A673 (cell line): ENCODE measurements at regions not wholly inside any gene's neighbourhood (a gene's known extent, or its start where the extent isn't known, plus 50 kb on each side); places are given as distances from the start of the nearest gene placed in this dataset.

ENCODE experiments used
- BruUV-seq: library from RNA; stranded (reverse); fragments of 400-500 nt; replicated peaks from 2 replicates; lab custom pipeline; 2021; lab: Mats Ljungman, UMichigan
- CTCF ChIA-PET: fragments of 300-600 bp; sonication (Branson Sonifier 250); formaldehyde crosslinking; loops from one replicate; lab custom pipeline; 2022; ENCODE audit warnings: antibody characterized with exemption; lab: Charles Lee
- POLR2A ChIA-PET: fragments of 300-600 bp; sonication (Branson Sonifier 250); formaldehyde crosslinking; loops from one replicate; lab custom pipeline; 2022; ENCODE audit warnings: antibody characterized with exemption; ENCODE audit not compliant: low non-redundant PET; lab: Charles Lee
- DNase-seq: peaks from one replicate; pipeline ENCODE4 v3.0.0-alpha.2; 2015; ENCODE audit warnings: low spot score
- H3K27ac ChIP-seq: fragments of 200-600 bp; sonication (generic); 2 replicates; pipeline ENCODE4 v1.5.1; 2016; ENCODE audit warnings: mixed run types, low read depth, mild to moderate bottlenecking, mixed read lengths, antibody characterized with exemption, low read length; ENCODE audit not compliant: poor library complexity, severe bottlenecking
- H3K27me3 ChIP-seq: fragments of 200-600 bp; sonication (generic); replicated peaks from 2 replicates; pipeline ENCODE4 v1.6.1; 2017; ENCODE audit warnings: mixed run types, low read depth, mild to moderate bottlenecking, mixed read lengths, antibody characterized with exemption, low read length; ENCODE audit not compliant: insufficient read depth, poor library complexity
- H3K36me3 ChIP-seq: fragments of 200-600 bp; sonication (generic); 2 replicates; pipeline ENCODE4 v1.6.1; 2016; ENCODE audit warnings: mixed run types, mild to moderate bottlenecking, mixed read lengths, antibody characterized with exemption, low read length; ENCODE audit not compliant: insufficient read depth, poor library complexity, severe bottlenecking
- H3K4me1 ChIP-seq: fragments of 200-600 bp; sonication (generic); 2 replicates; pipeline ENCODE4 v1.6.1; 2017; ENCODE audit warnings: mixed run types, mild to moderate bottlenecking, mixed read lengths, antibody characterized with exemption, low read length; ENCODE audit not compliant: insufficient read depth, poor library complexity, severe bottlenecking
- H3K4me3 ChIP-seq: fragments of 200-600 bp; sonication (generic); 2 replicates; pipeline ENCODE4 v1.5.1; 2016; ENCODE audit warnings: low read depth, mixed run types, mild to moderate bottlenecking, mixed read lengths, low read length; ENCODE audit not compliant: poor library complexity, severe bottlenecking
- H3K9me3 ChIP-seq: fragments of 200-600 bp; sonication (generic); 2 replicates; pipeline ENCODE4 v1.6.1; 2016; ENCODE audit warnings: mixed run types, low read depth, mild to moderate bottlenecking, mixed read lengths, antibody characterized with exemption, low read length; ENCODE audit not compliant: poor library complexity, severe bottlenecking
- CTCF ChIP-seq: fragments of 300-800, 200-600 bp; sonication (generic); conservative IDR thresholded peaks from 2 replicates; pipeline ENCODE4 v1.5.1; 2017; ENCODE audit warnings: low read depth, mild to moderate bottlenecking, antibody characterized with exemption, low read length, moderate library complexity, mixed read lengths
- EZH2 ChIP-seq: fragments of 200-600 bp; sonication (generic); IDR thresholded peaks from 2 replicates; pipeline ENCODE4 v1.6.1; 2017; ENCODE audit warnings: borderline replicate concordance, low read depth, mild to moderate bottlenecking, mixed read lengths, antibody characterized with exemption, low read length; ENCODE audit not compliant: poor library complexity, severe bottlenecking
- intact Hi-C: fragments of 100-400 bp; cut with micrococcal nuclease; formaldehyde crosslinking; loops from one replicate; pipeline ENCODE4 v1.10.0; 2022; ENCODE audit not compliant: unreplicated experiment

- ChIA-PET CTCF (no interaction called here), POLR2A (no interaction called here)
- no peak for DNase-seq
- Histone ChIP-seq H3K9me3 (no peaks in the 10 kb centered on the region), H3K27me3 (no peaks in the 10 kb centered on the region), H3K4me1 (peaks cover 3% of the 10 kb centered on the region), H3K27ac (no peak overlapping the region), H3K36me3 (no peaks in the 10 kb centered on the region), H3K4me3 (no peak overlapping the region)
- TF ChIP-seq EZH2 (no peak), CTCF (no peak)
- no TSS peak for BruUV-seq
- intact Hi-C loops: no loop called here
These were observed 222.5 kb upstream of the CNTN1 start for GRCh38 chr12:40469736-40470135.

- TF ChIP-seq EZH2: no peak
- no peak for TF ChIP-seq CTCF
- H3K9me3 ChIP-seq: no peaks in the 10 kb centered on the region
- no peaks in the 10 kb centered on the region for H3K27me3 ChIP-seq
- ChIA-PET POLR2A (no interaction called here), CTCF (no interaction called here)
- H3K4me1 ChIP-seq: peaks cover 3% of the 10 kb centered on the region
- no peak overlapping the region for H3K4me3 ChIP-seq
- H3K36me3 ChIP-seq: no peaks in the 10 kb centered on the region
- DNase-seq: peak; percentile 48
- intact Hi-C loops: no loop called here
- H3K27ac ChIP-seq: no peak overlapping the region
- no TSS peak for BruUV-seq
These were observed 218.3 kb upstream of the CNTN1 start for GRCh38 chr12:40473962-40474361.

GRCh38 chr12:40474630-40475029 lies 217.6 kb upstream of the CNTN1 start:
- ChIA-PET POLR2A (no interaction called here), CTCF (no interaction called here)
- no peak for TF ChIP-seq EZH2
- no peak for TF ChIP-seq CTCF
- Histone ChIP-seq H3K4me1 (peaks cover 3% of the 10 kb centered on the region), H3K36me3 (no peaks in the 10 kb centered on the region), H3K4me3 (no peak overlapping the region), H3K27me3 (no peaks in the 10 kb centered on the region), H3K9me3 (no peaks in the 10 kb centered on the region), H3K27ac (no peak overlapping the region)
- BruUV-seq: no TSS peak
- no peak for DNase-seq
- intact Hi-C loops: no loop called here
